GM21423 (cell line): ENCODE measurements at regions not wholly inside any gene's neighbourhood (a gene's known extent, or its start where the extent isn't known, plus 50 kb on each side); places are given as distances from the start of the nearest gene placed in this dataset.
A peak's percentile ranks its signal among the peaks of the same experiment; 100 is the strongest.

Experiments
- ATAC-seq: cut with Tn5 transposase; IDR thresholded peaks from one replicate; pipeline ENCODE4 v1.9.1; 2021; ENCODE audit warnings: mild to moderate bottlenecking, moderate library complexity; ENCODE audit not compliant: unreplicated experiment

- ATAC-seq = no peak
Observed at GRCh38 chr1:39085174-39085573, 59.0 kb downstream of the NDUFS5 start.

- no peak for ATAC-seq
Observed at GRCh38 chr1:39086386-39086785, 60.2 kb downstream of the NDUFS5 start.

- no peak for ATAC-seq
Observed at GRCh38 chr1:39086865-39087409, 60.8 kb downstream of the NDUFS5 start.

GRCh38 chr1:39087435-39087834 lies 61.3 kb downstream of the NDUFS5 start:
- ATAC-seq = no peak

- ATAC-seq = no peak
Observed at GRCh38 chr1:39088658-39089057, 62.5 kb downstream of the NDUFS5 start.

GRCh38 chr1:39089931-39090521 lies 63.9 kb downstream of the NDUFS5 start:
- no peak for ATAC-seq

- no peak for ATAC-seq
Observed at GRCh38 chr1:39090757-39091380, 64.7 kb downstream of the NDUFS5 start.

GRCh38 chr1:39091845-39092645 lies 65.9 kb downstream of the NDUFS5 start:
- ATAC-seq = no peak

GRCh38 chr1:39094685-39095084 lies 68.5 kb downstream of the NDUFS5 start:
- ATAC-seq = no peak

GRCh38 chr1:39098546-39099250 lies 72.5 kb downstream of the NDUFS5 start:
- ATAC-seq = no peak

- ATAC-seq = peak; percentile 22
Observed at GRCh38 chr1:39102537-39103327, 76.6 kb downstream of the NDUFS5 start.

GRCh38 chr1:39103328-39104157 lies 77.4 kb downstream of the NDUFS5 start:
- no peak for ATAC-seq

- no peak for ATAC-seq
Observed at GRCh38 chr1:39104158-39105060, 78.3 kb downstream of the NDUFS5 start.

- ATAC-seq = peak; percentile 34
Observed at GRCh38 chr1:39105061-39105840, 79.1 kb downstream of the NDUFS5 start.

- peak; percentile 27 for ATAC-seq
Observed at GRCh38 chr1:39105841-39106765, 80.0 kb downstream of the NDUFS5 start.

- ATAC-seq = no peak
Observed at GRCh38 chr1:39106801-39107327, 80.7 kb downstream of the NDUFS5 start.
